GM12875 (cell line): ENCODE measurements at regions not wholly inside any gene's neighbourhood (a gene's known extent, or its start where the extent isn't known, plus 50 kb on each side); places are given as distances from the start of the nearest gene placed in this dataset.

Source experiments
- H3K4me3 ChIP-seq: one replicate; pipeline ENCODE4 v1.5.1; 2011; ENCODE audit warnings: low read depth, low read length, control low read depth
- TF ChIP-seq, protein P1 (sequence below): IDR thresholded peaks from 2 replicates; pipeline ENCODE4 v1.5.1; 2011; ENCODE audit warnings: low read depth, mild to moderate bottlenecking, control low read depth, inconsistent platforms, low read length, moderate library complexity, borderline replicate concordance; ENCODE audit not compliant: insufficient read depth

DNA sequence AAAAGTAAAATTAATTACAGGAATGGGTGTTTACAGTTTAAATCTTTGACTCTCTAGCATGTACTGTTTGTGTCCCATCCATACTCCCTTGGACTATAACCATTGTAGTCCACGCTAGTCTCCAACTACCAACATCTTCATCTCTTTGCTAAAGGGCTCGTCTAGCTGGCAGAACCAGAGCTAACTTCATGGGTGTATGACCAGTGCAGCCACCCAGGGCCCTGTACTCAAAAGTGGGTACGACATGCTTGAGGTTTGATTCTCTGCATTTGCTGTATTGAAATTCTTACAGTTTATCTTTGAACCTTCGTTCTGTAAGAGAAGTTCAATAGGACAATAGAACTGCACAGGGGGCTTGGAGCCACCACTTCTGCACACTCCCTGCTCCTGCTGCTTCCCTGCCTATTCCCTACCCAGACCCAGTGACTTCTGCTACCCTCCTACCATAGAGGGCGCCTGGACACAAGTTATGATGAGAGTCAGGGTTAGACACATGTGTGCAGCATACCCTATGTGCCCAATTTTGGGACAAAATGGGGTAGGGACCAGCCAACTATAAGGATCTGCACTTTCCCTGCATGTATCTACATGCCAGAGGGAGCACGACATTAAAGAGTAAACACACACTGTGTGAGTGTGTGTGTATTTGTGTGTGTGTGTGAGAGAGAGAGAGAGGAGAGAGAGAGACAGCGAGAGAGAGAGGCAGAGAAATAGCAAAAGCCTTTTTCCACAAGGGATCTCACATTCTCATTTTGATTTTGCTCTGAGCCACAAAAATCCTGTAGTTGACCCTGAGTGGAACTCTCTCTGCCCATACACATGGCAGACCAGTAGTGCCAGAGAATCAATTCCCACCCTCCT lies 59.0 kb upstream of the NECTIN3 start:
- no peak overlapping the region for H3K4me3 ChIP-seq
- TF ChIP-seq, protein P1, sequence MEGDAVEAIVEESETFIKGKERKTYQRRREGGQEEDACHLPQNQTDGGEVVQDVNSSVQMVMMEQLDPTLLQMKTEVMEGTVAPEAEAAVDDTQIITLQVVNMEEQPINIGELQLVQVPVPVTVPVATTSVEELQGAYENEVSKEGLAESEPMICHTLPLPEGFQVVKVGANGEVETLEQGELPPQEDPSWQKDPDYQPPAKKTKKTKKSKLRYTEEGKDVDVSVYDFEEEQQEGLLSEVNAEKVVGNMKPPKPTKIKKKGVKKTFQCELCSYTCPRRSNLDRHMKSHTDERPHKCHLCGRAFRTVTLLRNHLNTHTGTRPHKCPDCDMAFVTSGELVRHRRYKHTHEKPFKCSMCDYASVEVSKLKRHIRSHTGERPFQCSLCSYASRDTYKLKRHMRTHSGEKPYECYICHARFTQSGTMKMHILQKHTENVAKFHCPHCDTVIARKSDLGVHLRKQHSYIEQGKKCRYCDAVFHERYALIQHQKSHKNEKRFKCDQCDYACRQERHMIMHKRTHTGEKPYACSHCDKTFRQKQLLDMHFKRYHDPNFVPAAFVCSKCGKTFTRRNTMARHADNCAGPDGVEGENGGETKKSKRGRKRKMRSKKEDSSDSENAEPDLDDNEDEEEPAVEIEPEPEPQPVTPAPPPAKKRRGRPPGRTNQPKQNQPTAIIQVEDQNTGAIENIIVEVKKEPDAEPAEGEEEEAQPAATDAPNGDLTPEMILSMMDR = 0 out of 2 replicates have a peak, but pooled peaks have one; percentile 3
